Activated CD4-positive, alpha-beta T cell treated with anti-CD3 and anti-CD28 coated beads, Interleukin-2, amount 50 U/mL, for 16 hours (primary cell): ENCODE measurements at regions not wholly inside any gene's neighbourhood (a gene's known extent, or its start where the extent isn't known, plus 50 kb on each side); places are given as distances from the start of the nearest gene placed in this dataset.

Source experiments
- DNase-seq: peaks from one replicate; pipeline ENCODE4 v3.0.0-alpha.2; 2020

- no peak for DNase-seq
These were observed 935.2 kb upstream of the TYRP1 start for GRCh38 chr9:11758016-11758415.

- DNase-seq = no peak
These were observed 913.2 kb upstream of the TYRP1 start for GRCh38 chr9:11779971-11780370.

- no peak for DNase-seq
These were observed 900.3 kb upstream of the TYRP1 start for GRCh38 chr9:11792870-11793269.

GRCh38 chr9:11794984-11795383 lies 898.2 kb upstream of the TYRP1 start:
- no peak for DNase-seq

GRCh38 chr9:11805969-11806368 lies 887.2 kb upstream of the TYRP1 start:
- DNase-seq = no peak

GRCh38 chr9:11821306-11821975 lies 871.7 kb upstream of the TYRP1 start:
- DNase-seq = no peak

- DNase-seq = no peak
These were observed 865.0 kb upstream of the TYRP1 start for GRCh38 chr9:11828201-11828600.

GRCh38 chr9:11833056-11833455 lies 860.1 kb upstream of the TYRP1 start:
- DNase-seq = no peak

GRCh38 chr9:11868795-11869194 lies 824.4 kb upstream of the TYRP1 start:
- DNase-seq = no peak

- no peak for DNase-seq
These were observed 821.3 kb upstream of the TYRP1 start for GRCh38 chr9:11871852-11872251.

- DNase-seq = no peak
These were observed 820.7 kb upstream of the TYRP1 start for GRCh38 chr9:11872471-11872870.

- no peak for DNase-seq
These were observed 818.8 kb upstream of the TYRP1 start for GRCh38 chr9:11874414-11874813.

- no peak for DNase-seq
These were observed 800.8 kb upstream of the TYRP1 start for GRCh38 chr9:11892401-11892800.

- DNase-seq = no peak
These were observed 799.9 kb upstream of the TYRP1 start for GRCh38 chr9:11893331-11893730.

GRCh38 chr9:11894136-11894535 lies 799.0 kb upstream of the TYRP1 start:
- no peak for DNase-seq

- DNase-seq = no peak
These were observed 790.6 kb upstream of the TYRP1 start for GRCh38 chr9:11902610-11903009.

- no peak for DNase-seq
These were observed 777.5 kb upstream of the TYRP1 start for GRCh38 chr9:11915699-11916098.

GRCh38 chr9:11928871-11929321 lies 764.3 kb upstream of the TYRP1 start:
- DNase-seq = no peak

- no peak for DNase-seq
These were observed 762.1 kb upstream of the TYRP1 start for GRCh38 chr9:11931109-11931508.

- DNase-seq = no peak
These were observed 761.4 kb upstream of the TYRP1 start for GRCh38 chr9:11931751-11932150.

- DNase-seq = no peak
These were observed 759.3 kb upstream of the TYRP1 start for GRCh38 chr9:11933926-11934325.

- no peak for DNase-seq
These were observed 746.7 kb upstream of the TYRP1 start for GRCh38 chr9:11946531-11946930.

- DNase-seq = no peak
These were observed 730.9 kb upstream of the TYRP1 start for GRCh38 chr9:11962327-11962726.

GRCh38 chr9:11966786-11967185 lies 726.4 kb upstream of the TYRP1 start:
- no peak for DNase-seq

GRCh38 chr9:11968631-11969030 lies 724.6 kb upstream of the TYRP1 start:
- no peak for DNase-seq
